H1 (cell line): ENCODE measurements at regions not wholly inside any gene's neighbourhood (a gene's known extent, or its start where the extent isn't known, plus 50 kb on each side); places are given as distances from the start of the nearest gene placed in this dataset.

Source experiments
- CTCF ChIA-PET: fragments of 300-600 bp; sonication (Branson Sonifier 250); formaldehyde crosslinking; loops from one replicate; lab custom pipeline; 2021; ENCODE audit not compliant: partially characterized antibody; lab: Charles Lee
- POLR2A ChIA-PET: fragments of 300-600 bp; sonication (Branson Sonifier 250); formaldehyde crosslinking; loops from one replicate; lab custom pipeline; 2021; ENCODE audit warnings: inconsistent platforms; ENCODE audit not compliant: partially characterized antibody; lab: Charles Lee
- DNase-seq, 2 experiments: peaks; one replicate each; pipeline versions ENCODE4 v3.0.0 to v3.0.0-alpha.2; 2010 to 2022; ENCODE audit warnings: low spot score in 2 of 2, low read depth in 1 of 2, mixed read lengths in 1 of 2
- FAIRE-seq: peaks from 2 replicates; lab custom pipeline; 2011; peaks lifted over from hg19 to GRCh38; lab: Jason Lieb, UNC
- H2AFZ ChIP-seq: 2 replicates; pipeline ENCODE4 v1.8.1; 2012; ENCODE audit warnings: low read length, inconsistent platforms
- H2AK5ac ChIP-seq: 2 replicates; pipeline ENCODE4 v1.6.1; 2013; ENCODE audit warnings: low read depth, low read length
- H2BK120ac ChIP-seq: replicated peaks from 2 replicates; pipeline ENCODE3; 2013; ENCODE audit warnings: low read depth, low read length, inconsistent platforms
- H2BK12ac ChIP-seq: 2 replicates; pipeline ENCODE4 v1.6.1; 2013; ENCODE audit warnings: low read depth, low read length
- H2BK15ac ChIP-seq: 2 replicates; pipeline ENCODE4 v1.6.1; 2013; ENCODE audit warnings: low read length
- H2BK20ac ChIP-seq: 2 replicates; pipeline ENCODE4 v1.6.1; 2013; ENCODE audit warnings: low read length
- H2BK5ac ChIP-seq: 2 replicates; pipeline ENCODE4 v1.6.1; 2013; ENCODE audit warnings: low read depth, low read length
- H3K14ac ChIP-seq: 2 replicates; pipeline ENCODE4 v1.6.1; 2013; ENCODE audit warnings: inconsistent platforms; ENCODE audit not compliant: insufficient read length
- H3K18ac ChIP-seq: 2 replicates; pipeline ENCODE4 v1.6.1; 2013; ENCODE audit warnings: low read length; ENCODE audit errors: extremely low read depth
- H3K23ac ChIP-seq: 2 replicates; pipeline ENCODE4 v1.6.1; 2013; ENCODE audit warnings: inconsistent platforms; ENCODE audit not compliant: insufficient read length
- H3K23me2 ChIP-seq: 2 replicates; pipeline ENCODE4 v1.6.1; 2013; ENCODE audit warnings: low read depth, low read length
- H3K27ac ChIP-seq: 2 replicates; pipeline ENCODE4 v1.6.1; 2011; ENCODE audit warnings: low read depth, low read length, inconsistent platforms
- H3K27me3 ChIP-seq, 4 experiments: replicated peaks in 1 of 4; 1 replicate in 1 of 4; 2 replicates in 3 of 4; pipeline versions ENCODE4 v1.6.1 to v1.8.1; 2011 to 2013; ENCODE audit warnings: low read length in 3 of 4, mild to moderate bottlenecking in 3 of 4, inconsistent platforms in 2 of 4, mixed read lengths in 2 of 4, moderate library complexity in 1 of 4; ENCODE audit not compliant: control insufficient read depth in 3 of 4, insufficient read depth in 3 of 4; ENCODE audit errors: extremely low read depth in 1 of 4
- H3K36me3 ChIP-seq, 4 experiments: 2 replicates each; pipeline versions ENCODE4 v1.6.1 to v1.8.1; 2011 to 2013; ENCODE audit warnings: mild to moderate bottlenecking in 4 of 4, low read length in 3 of 4, moderate library complexity in 2 of 4, control low read depth in 1 of 4, inconsistent platforms in 1 of 4; ENCODE audit not compliant: insufficient read depth in 4 of 4, control insufficient read depth in 2 of 4
- H3K4ac ChIP-seq: replicated peaks from 2 replicates; pipeline ENCODE3; 2013; ENCODE audit warnings: low read length, low read depth, mixed read lengths, inconsistent platforms; ENCODE audit not compliant: insufficient read length
- H3K4me1 ChIP-seq, 4 experiments: replicated peaks in 1 of 4; 1 replicate in 1 of 4; 2 replicates in 3 of 4; pipeline versions ENCODE4 v1.6.1 to v1.8.1; 2011 to 2013; ENCODE audit warnings: low read length in 3 of 4, inconsistent platforms in 2 of 4, mixed read lengths in 1 of 4; ENCODE audit not compliant: insufficient read depth in 4 of 4, control insufficient read depth in 3 of 4
- H3K4me2 ChIP-seq, 2 experiments: 2 replicates each; pipeline versions ENCODE4 v1.6.1 to v1.8.1; 2011 to 2013; ENCODE audit warnings: low read depth in 2 of 2, low read length in 2 of 2, control low read depth in 1 of 2, inconsistent platforms in 1 of 2, mild to moderate bottlenecking in 1 of 2; ENCODE audit not compliant: insufficient read depth in 1 of 2
- H3K4me3 ChIP-seq, 4 experiments: fragments of 200-600, 300-600 bp in 1 of 4; sonication (generic), shearing (Covaris generic), sonication (Bioruptor Twin) in 1 of 4; 2 replicates each; pipeline versions ENCODE4 v1.5.1 to v1.8.1; 2011 to 2016; ENCODE audit warnings: low read length in 4 of 4, low read depth in 3 of 4, control low read depth in 2 of 4, inconsistent platforms in 2 of 4, mild to moderate bottlenecking in 2 of 4, mixed read lengths in 1 of 4, moderate library complexity in 1 of 4; ENCODE audit not compliant: insufficient read depth in 2 of 4; ENCODE audit errors: extremely low read depth in 1 of 4
- H3K56ac ChIP-seq: replicated peaks from 2 replicates; pipeline ENCODE3; 2013; ENCODE audit warnings: low read depth, mild to moderate bottlenecking, mixed read lengths, low read length, inconsistent platforms; ENCODE audit not compliant: insufficient read length
- H3K79me1 ChIP-seq: 2 replicates; pipeline ENCODE4 v1.6.1; 2013; ENCODE audit warnings: low read depth, low read length, control low read depth
- H3K79me2 ChIP-seq, 2 experiments: 2 replicates each; pipeline versions ENCODE4 v1.6.1 to v1.8.1; 2012 to 2013; ENCODE audit warnings: low read length in 2 of 2, mild to moderate bottlenecking in 2 of 2, inconsistent platforms in 1 of 2; ENCODE audit not compliant: insufficient read depth in 2 of 2, control insufficient read depth in 1 of 2
- H3K9ac ChIP-seq, 4 experiments: replicated peaks in 1 of 4; 1 replicate in 1 of 4; 2 replicates in 3 of 4; pipeline versions ENCODE4 v1.6.1 to v1.8.1; 2011 to 2013; ENCODE audit warnings: low read depth in 3 of 4, low read length in 3 of 4, control low read depth in 2 of 4, mild to moderate bottlenecking in 2 of 4, moderate library complexity in 2 of 4, inconsistent platforms in 1 of 4; ENCODE audit errors: extremely low read depth in 1 of 4
- H3K9me3 ChIP-seq, 2 experiments: 2 replicates each; pipeline versions ENCODE4 v1.6.1 to v1.8.1; 2012 to 2013; ENCODE audit warnings: mild to moderate bottlenecking in 2 of 2, moderate library complexity in 2 of 2, control low read depth in 1 of 2, inconsistent platforms in 1 of 2, low read depth in 1 of 2, low read length in 1 of 2, mixed read lengths in 1 of 2; ENCODE audit not compliant: insufficient read depth in 2 of 2
- H4K20me1 ChIP-seq, 2 experiments: replicated peaks in 1 of 2; 2 replicates each; pipeline versions ENCODE3 to v1.8.1; 2011 to 2013; ENCODE audit warnings: inconsistent platforms in 2 of 2, low read length in 2 of 2, mild to moderate bottlenecking in 1 of 2; ENCODE audit not compliant: insufficient read depth in 2 of 2, control insufficient read depth in 1 of 2
- H4K5ac ChIP-seq: 2 replicates; pipeline ENCODE4 v1.6.1; 2013; ENCODE audit warnings: low read length, low read depth, mixed read lengths, inconsistent platforms; ENCODE audit not compliant: insufficient read length
- H4K8ac ChIP-seq: 2 replicates; pipeline ENCODE4 v1.8.0; 2013; ENCODE audit warnings: mild to moderate bottlenecking, moderate library complexity, low read length, inconsistent platforms; ENCODE audit not compliant: insufficient read depth; ENCODE audit errors: extremely low read depth
- H4K91ac ChIP-seq: replicated peaks from 2 replicates; pipeline ENCODE3; 2013; ENCODE audit warnings: low read length, mixed read lengths, inconsistent platforms; ENCODE audit not compliant: insufficient read length
- ATF3 ChIP-seq: IDR thresholded peaks from 2 replicates; pipeline ENCODE4 v1.6.1; 2011; ENCODE audit warnings: low read depth, mild to moderate bottlenecking, low read length; ENCODE audit not compliant: insufficient read depth
- CBX5 ChIP-seq: fragments of 300-800, 300-1000 bp; sonication (generic); IDR thresholded peaks from 2 replicates; pipeline ENCODE4 v1.7.1; 2016; ENCODE audit warnings: antibody characterized with exemption, low read length, low read depth
- CBX8 ChIP-seq: fragments of 300-800, 300-1000 bp; sonication (generic); IDR thresholded peaks from 2 replicates; pipeline ENCODE4 v1.7.1; 2016; ENCODE audit warnings: low read depth, low read length, borderline replicate concordance
- CHD1 ChIP-seq: IDR thresholded peaks from 2 replicates; pipeline ENCODE4 v1.6.1; 2012; ENCODE audit warnings: low read depth, low read length, improper control_type of control experiment
- EGR1 ChIP-seq: IDR thresholded peaks from 2 replicates; pipeline ENCODE4 v1.6.1; 2011; ENCODE audit warnings: low read depth, low read length, borderline replicate concordance
- EP300 ChIP-seq, 2 experiments: IDR thresholded peaks; 1 replicate in 1 of 2; 2 replicates in 1 of 2; pipeline ENCODE4 v1.6.1; 2011 to 2012; ENCODE audit warnings: low read depth in 2 of 2, low read length in 2 of 2, mild to moderate bottlenecking in 2 of 2, borderline replicate concordance in 1 of 2, inconsistent platforms in 1 of 2, moderate library complexity in 1 of 2
- EZH2 ChIP-seq: fragments of 200-600 bp; sonication (generic); IDR thresholded peaks from 2 replicates; pipeline ENCODE4 v1.7.1; 2012; ENCODE audit warnings: low read depth, mild to moderate bottlenecking, moderate library complexity, low read length, inconsistent platforms; ENCODE audit not compliant: severe bottlenecking
- JUN ChIP-seq: IDR thresholded peaks from 2 replicates; pipeline ENCODE4 v1.6.1; 2011; ENCODE audit warnings: low read depth, mild to moderate bottlenecking, improper control_type of control experiment, low read length
- JUND ChIP-seq: IDR thresholded peaks from 2 replicates; pipeline ENCODE4 v1.6.1; 2011; ENCODE audit warnings: mild to moderate bottlenecking, improper control_type of control experiment, low read length
- NANOG ChIP-seq: IDR thresholded peaks from 2 replicates; pipeline ENCODE4 v1.6.1; 2011; ENCODE audit warnings: low read length, low read depth, mild to moderate bottlenecking, inconsistent platforms; ENCODE audit not compliant: insufficient read depth, poor library complexity, severe bottlenecking
- NRF1 ChIP-seq: IDR thresholded peaks from 2 replicates; pipeline ENCODE4 v1.6.1; 2011; ENCODE audit warnings: mild to moderate bottlenecking, low read depth, low read length, improper control_type of control experiment
- POLR2A ChIP-seq, 2 experiments: IDR thresholded peaks; 1 replicate in 1 of 2; 2 replicates in 1 of 2; pipeline ENCODE4 v1.6.1; 2011; ENCODE audit warnings: low read depth in 2 of 2, low read length in 2 of 2, mild to moderate bottlenecking in 2 of 2; ENCODE audit errors: control extremely low read depth in 1 of 2
- SIRT6 ChIP-seq: IDR thresholded peaks from one replicate; pipeline ENCODE4 v1.7.1; 2012; ENCODE audit warnings: low read length, inconsistent platforms
- SUZ12 ChIP-seq: fragments of 200-600 bp; sonication (generic); IDR thresholded peaks from 2 replicates; pipeline ENCODE4 v1.6.1; 2012; ENCODE audit warnings: mild to moderate bottlenecking, inconsistent platforms, low read length, moderate library complexity, mixed read lengths
- YY1 ChIP-seq: IDR thresholded peaks from 2 replicates; pipeline ENCODE4 v1.6.1; 2011; ENCODE audit warnings: low read depth, mild to moderate bottlenecking, low read length
- WGBS, 2 experiments: shearing (Covaris generic) in 1 of 2; methylation state at CpG; one replicate each; pipeline versions ENCODE4 v1.1.6 to v1.1.7; 2013 to 2015; ENCODE audit warnings: low lambda C conversion rate in 2 of 2, mixed read lengths in 2 of 2, inconsistent platforms in 1 of 2, low coverage in 1 of 2, missing lambda C conversion rate in 1 of 2; ENCODE audit not compliant: insufficient replicate concordance in 2 of 2, insufficient coverage in 1 of 2, insufficient read length in 1 of 2; ENCODE audit errors: extremely low coverage in 1 of 2, missing lambda C conversion rate in 1 of 2; 5-methylcytosine and 5-hydroxymethylcytosine counted together

- H3K36me3 ChIP-seq, result no peaks in the 10 kb centered on the region
- H3K27ac ChIP-seq, result no peak overlapping the region
- no peak overlapping the region for H3K4me2 ChIP-seq
- CTCF ChIA-PET, result no interaction called here
- H2BK15ac ChIP-seq, result no peak overlapping the region
- H2AK5ac ChIP-seq, result no peak overlapping the region
- H3K23ac ChIP-seq, result no peak overlapping the region
- H2BK120ac ChIP-seq, result no peak overlapping the region
- H3K4ac ChIP-seq, result no peak overlapping the region
- DNase-seq (no peak), FAIRE-seq (no peak)
- POLR2A ChIA-PET, result interaction anchor here (0.8 kb wide), 1 partner anchor 329 kb away, joined by 3 read pairs; no protein-coding TSS in a partner anchor
- H3K56ac ChIP-seq, result no peak overlapping the region
- no peak overlapping the region for H3K18ac ChIP-seq
- H4K5ac ChIP-seq, result no peak overlapping the region
- H2AFZ ChIP-seq, result no peak overlapping the region
- H2BK12ac ChIP-seq, result no peak overlapping the region
- no peak overlapping the region for H4K91ac ChIP-seq
- no peaks in the 10 kb centered on the region for H3K9me3 ChIP-seq
- no peaks in the 10 kb centered on the region for H3K79me1 ChIP-seq
- no peak overlapping the region for H3K9ac ChIP-seq
- no peak overlapping the region for H2BK20ac ChIP-seq
- no peak overlapping the region for H3K4me3 ChIP-seq
- H2BK5ac ChIP-seq, result no peak overlapping the region
- 81% methylated on average over 3 of the region's 3 CpGs; no CpG with 5 or more reads in 1 of the 2 experiments for WGBS, 2 experiments
- H3K27me3 ChIP-seq, result no peaks in the 10 kb centered on the region; a peak in 1 of 7 replicates
- no peaks in the 10 kb centered on the region for H3K4me1 ChIP-seq
- H3K23me2 ChIP-seq, result no peaks in the 10 kb centered on the region
- no peak overlapping the region for H3K14ac ChIP-seq
- no peaks in the 10 kb centered on the region for H3K79me2 ChIP-seq
- no peak overlapping the region for H4K8ac ChIP-seq
- no peaks in the 10 kb centered on the region for H4K20me1 ChIP-seq
- no peak for TF ChIP-seq NRF1
- no peak for TF ChIP-seq CBX5
- no peak for TF ChIP-seq JUND
- TF ChIP-seq YY1, result no peak
- no peak for TF ChIP-seq EGR1
- no peak for TF ChIP-seq CHD1
- TF ChIP-seq EP300 (IDR thresholded peaks at IDR 0.05; ENCODE audit: borderline replicate concordance in 1 of 2, low read depth in 2 of 2, low read length in 2 of 2), result no peak
- TF ChIP-seq SIRT6, result no peak
- TF ChIP-seq POLR2A (IDR thresholded peaks at IDR 0.05; ENCODE audit: control extremely low read depth in 1 of 2, low read depth in 2 of 2, low read length in 2 of 2), result no peak
- no peak for TF ChIP-seq CBX8
- no peak for TF ChIP-seq JUN
- TF ChIP-seq NANOG, result no peak
- no peak for TF ChIP-seq EZH2
- no peak for TF ChIP-seq ATF3
- TF ChIP-seq SUZ12, result no peak
Measured at GRCh38 chr5:73391441-73391881, 57.1 kb downstream of the FOXD1 start.
